Upper lobe of left lung (tissue), 4 donors: ENCODE measurements at regions not wholly inside any gene's neighbourhood (a gene's known extent, or its start where the extent isn't known, plus 50 kb on each side); places are given as distances from the start of the nearest gene placed in this dataset.

Source experiments
- CTCF ChIP-seq, 6 experiments: fragments of 450-650 bp in 4 of 6; fragments of 200-600 bp in 2 of 6; sonication (generic) in 2 of 6; IDR thresholded peaks; one replicate each; pipeline ENCODE4 v1.5.1; 2016 to 2019; ENCODE audit warnings: antibody characterized with exemption in 6 of 6
- POLR2A ChIP-seq, 4 donors: fragments of 450-650 bp; IDR thresholded peaks; one replicate each; pipeline ENCODE4 v1.5.1; 2016 to 2017; ENCODE audit warnings: antibody characterized with exemption in 4 of 4, mild to moderate bottlenecking in 2 of 4

GRCh38 chr3:34237946-34238345, 439.5 kb downstream of the PDCD6IP start:
- TF ChIP-seq CTCF (IDR thresholded peaks at IDR 0.05): no peak
- no peak for TF ChIP-seq POLR2A (IDR thresholded peaks at IDR 0.05)
